Stimulated activated CD4-positive, alpha-beta T cell treated with anti-CD3 and anti-CD28 coated beads, Interleukin-4, amount 100 ng/mL, for 4 hours (primary cell): ENCODE measurements at regions not wholly inside any gene's neighbourhood (a gene's known extent, or its start where the extent isn't known, plus 50 kb on each side); places are given as distances from the start of the nearest gene placed in this dataset.

Source experiments
- DNase-seq, 2 experiments: peaks; one replicate each; pipeline ENCODE4 v3.0.0-alpha.2; 2020

GRCh38 chr5:147169901-147170300 lies 64.9 kb upstream of the STK32A start:
- DNase-seq = no peak

GRCh38 chr5:147170603-147171002 lies 64.2 kb upstream of the STK32A start:
- DNase-seq = no peak

- no peak for DNase-seq
Measured at GRCh38 chr5:147174671-147175265, 60.1 kb upstream of the STK32A start.

GRCh38 chr5:147175516-147176097 lies 59.2 kb upstream of the STK32A start:
- no peak for DNase-seq

GRCh38 chr5:147176422-147176821 lies 58.4 kb upstream of the STK32A start:
- no peak for DNase-seq

- no peak for DNase-seq
Measured at GRCh38 chr5:147177125-147177840, 57.5 kb upstream of the STK32A start.

GRCh38 chr5:147179562-147180147 lies 55.2 kb upstream of the STK32A start:
- no peak for DNase-seq

GRCh38 chr5:147180751-147181150 lies 54.1 kb upstream of the STK32A start:
- DNase-seq = no peak
